GM23338 (cell line): ENCODE measurements at regions not wholly inside any gene's neighbourhood (a gene's known extent, or its start where the extent isn't known, plus 50 kb on each side); places are given as distances from the start of the nearest gene placed in this dataset.

Experiments
- ATAC-seq: fragments of 200-7000 bp; cut with Tn5 transposase; 3 replicates; pipeline ENCODE4 v1.9.1; 2020
- DNase-seq: peaks from one replicate; pipeline ENCODE4 v3.0.0-alpha.2; 2015; ENCODE audit warnings: low spot score
- H2AFZ ChIP-seq: fragments of 200-600 bp; sonication (generic); 2 replicates; pipeline ENCODE4 v1.8.0; 2016; ENCODE audit warnings: antibody characterized with exemption, mild to moderate bottlenecking, moderate library complexity
- H3F3A ChIP-seq: fragments of 200-600 bp; sonication (generic); replicated peaks from 2 replicates; pipeline ENCODE4 v1.8.0; 2017; ENCODE audit warnings: antibody characterized with exemption, mixed run types, low read depth
- H3K27ac ChIP-seq: fragments of 200-600 bp; sonication (generic); 2 replicates; pipeline ENCODE4 v1.6.1; 2016; ENCODE audit warnings: low read depth
- H3K27me3 ChIP-seq: fragments of 200-600 bp; sonication (generic); 2 replicates; pipeline ENCODE4 v1.8.0; 2016; ENCODE audit warnings: mild to moderate bottlenecking, mixed run types, moderate library complexity; ENCODE audit not compliant: insufficient read depth
- H3K36me3 ChIP-seq: fragments of 200-600 bp; sonication (generic); 2 replicates; pipeline ENCODE4 v1.8.0; 2016; ENCODE audit warnings: mild to moderate bottlenecking; ENCODE audit not compliant: insufficient read depth
- H3K4me1 ChIP-seq: fragments of 200-600 bp; sonication (generic); 2 replicates; pipeline ENCODE4 v1.8.0; 2016; ENCODE audit warnings: mild to moderate bottlenecking, moderate library complexity; ENCODE audit not compliant: insufficient read depth
- H3K4me2 ChIP-seq: fragments of 200-600 bp; sonication (generic); 2 replicates; pipeline ENCODE4 v1.7.1; 2017; ENCODE audit warnings: mixed run types
- H3K4me3 ChIP-seq: fragments of 200-600 bp; sonication (generic); 2 replicates; pipeline ENCODE4 v1.6.1; 2016; ENCODE audit warnings: mixed run types
- H3K79me2 ChIP-seq: fragments of 200-600 bp; sonication (generic); replicated peaks from 2 replicates; pipeline ENCODE4 v1.8.0; 2017; ENCODE audit warnings: mild to moderate bottlenecking; ENCODE audit not compliant: insufficient read depth
- H3K9me2 ChIP-seq: fragments of 200-600 bp; sonication (generic); 2 replicates; pipeline ENCODE4 v1.8.0; 2017; ENCODE audit not compliant: insufficient read depth
- H4K20me1 ChIP-seq: fragments of 200-600 bp; sonication (generic); replicated peaks from 2 replicates; pipeline ENCODE4 v1.8.0; 2017; ENCODE audit warnings: mild to moderate bottlenecking; ENCODE audit not compliant: insufficient read depth
- H3K27ac Mint-ChIP-seq: 2 replicates; pipeline ENCODE4 v1.8.0; 2020; ENCODE audit warnings: inconsistent platforms, mild to moderate bottlenecking, moderate library complexity, mixed read lengths
- H3K27me3 Mint-ChIP-seq: 3 replicates; pipeline ENCODE4 v1.8.0; 2022; ENCODE audit warnings: low read depth, mild to moderate bottlenecking, moderate library complexity, mixed read lengths, inconsistent platforms; ENCODE audit not compliant: insufficient read depth, poor library complexity
- H3K36me3 Mint-ChIP-seq: 3 replicates; pipeline ENCODE4 v1.8.0; 2021; ENCODE audit warnings: low read depth, mild to moderate bottlenecking, inconsistent platforms, moderate library complexity, mixed read lengths
- H3K4me1 Mint-ChIP-seq: 3 replicates; pipeline ENCODE4 v1.8.0; 2020; ENCODE audit warnings: mild to moderate bottlenecking, inconsistent platforms, mixed read lengths
- H3K4me3 Mint-ChIP-seq: 3 replicates; pipeline ENCODE4 v1.8.0; 2021; ENCODE audit warnings: moderate library complexity, mild to moderate bottlenecking, inconsistent platforms, mixed read lengths
- H3K9me3 Mint-ChIP-seq: 3 replicates; pipeline ENCODE4 v1.8.0; 2020; ENCODE audit warnings: moderate library complexity, mild to moderate bottlenecking, inconsistent platforms, mixed read lengths
- CREB1 ChIP-seq: fragments of 250-450 bp; sonication (Bioruptor Pico); IDR thresholded peaks from 2 replicates; pipeline ENCODE4 v1.5.0; 2020; ENCODE audit warnings: low read depth, mild to moderate bottlenecking, moderate library complexity
- ETS1 ChIP-seq: IDR thresholded peaks from 2 replicates; pipeline ENCODE4 v1.6.1; 2016; ENCODE audit warnings: antibody characterized with exemption
- EZH2 ChIP-seq: fragments of 200-600 bp; sonication (generic); IDR thresholded peaks from one replicate; pipeline ENCODE4 v1.8.0; 2017; ENCODE audit warnings: antibody characterized with exemption, mild to moderate bottlenecking, low read depth; ENCODE audit not compliant: unreplicated experiment
- EZH2phosphoT487 ChIP-seq: fragments of 200-600 bp; sonication (generic); IDR thresholded peaks from one replicate; pipeline ENCODE4 v1.8.1; 2018; ENCODE audit warnings: antibody characterized with exemption; ENCODE audit not compliant: unreplicated experiment
- JUNB ChIP-seq: IDR thresholded peaks from one replicate; pipeline ENCODE4 v1.6.1; 2016; ENCODE audit warnings: antibody characterized with exemption; ENCODE audit not compliant: unreplicated experiment
- NANOG ChIP-seq: IDR thresholded peaks from 2 replicates; pipeline ENCODE4 v1.6.1; 2016; ENCODE audit warnings: antibody characterized with exemption, borderline replicate concordance
- POLR2AphosphoS5 ChIP-seq: IDR thresholded peaks from 2 replicates; pipeline ENCODE4 v1.6.1; 2016; ENCODE audit warnings: antibody characterized with exemption, low read depth
- STAT1 ChIP-seq: IDR thresholded peaks from one replicate; pipeline ENCODE4 v1.6.1; 2016; ENCODE audit warnings: antibody characterized with exemption; ENCODE audit not compliant: unreplicated experiment
- ZNF114 ChIP-seq: fragments of 250-450 bp; sonication (Bioruptor Pico); IDR thresholded peaks from 2 replicates; pipeline ENCODE4 v1.5.0; 2020; ENCODE audit warnings: mild to moderate bottlenecking, moderate library complexity
- ZNF331 ChIP-seq: fragments of 250-450 bp; sonication (Bioruptor Pico); IDR thresholded peaks from 2 replicates; pipeline ENCODE4 v1.5.0; 2020; ENCODE audit warnings: low read depth, mild to moderate bottlenecking, moderate library complexity
- TF ChIP-seq, protein P1 (sequence below): IDR thresholded peaks from one replicate; pipeline ENCODE4 v1.6.1; 2018; ENCODE audit warnings: antibody characterized with exemption; ENCODE audit not compliant: unreplicated experiment
- TF ChIP-seq, protein P2 (sequence below): fragments of 250-450 bp; sonication (Bioruptor Pico); IDR thresholded peaks from 2 replicates; pipeline ENCODE4 v1.5.0; 2020; ENCODE audit warnings: mild to moderate bottlenecking, moderate library complexity
- TF ChIP-seq, protein P3 (sequence below), 2 experiments: fragments of 200-600 bp in 1 of 2; sonication (generic) in 1 of 2; conservative IDR thresholded peaks; 2 replicates each; pipeline versions ENCODE4 v1.5.1 to v1.6.1; 2016 to 2017; ENCODE audit warnings: antibody characterized with exemption in 2 of 2, low read depth in 2 of 2, mild to moderate bottlenecking in 2 of 2, moderate library complexity in 1 of 2

DNA sequence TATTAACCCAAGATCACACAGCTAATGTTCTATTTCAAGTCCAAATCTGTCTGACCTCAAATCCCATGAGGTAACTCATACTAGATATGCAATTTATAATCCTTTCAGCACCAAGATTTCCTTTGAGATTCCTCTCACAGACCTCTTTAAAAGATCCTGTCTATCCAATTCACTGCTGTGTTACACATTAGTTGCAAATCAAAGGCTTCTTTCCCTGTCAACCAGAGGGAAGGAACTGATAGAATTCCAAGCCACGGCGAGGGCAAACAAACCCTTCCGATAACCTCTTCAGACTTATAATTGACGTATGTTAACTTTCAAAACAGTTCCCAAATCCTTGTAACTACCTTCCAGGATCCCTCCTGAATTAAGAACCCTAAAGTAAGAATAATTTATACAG, 168.9 kb downstream of the DRD1 start:
- no peaks in the 10 kb centered on the region for H3F3A ChIP-seq
- H3K4me2 ChIP-seq: no peak overlapping the region
- no peak overlapping the region for H2AFZ ChIP-seq
- TF ChIP-seq STAT1 (no peak), EZH2phosphoT487 (no peak), POLR2AphosphoS5 (no peak), NANOG (no peak), EZH2 (no peak), JUNB (no peak), CREB1 (CRISPR knock-in tag) (no peak), ZNF114 (no peak), ETS1 (no peak), ZNF331 (no peak)
- TF ChIP-seq, protein P1, sequence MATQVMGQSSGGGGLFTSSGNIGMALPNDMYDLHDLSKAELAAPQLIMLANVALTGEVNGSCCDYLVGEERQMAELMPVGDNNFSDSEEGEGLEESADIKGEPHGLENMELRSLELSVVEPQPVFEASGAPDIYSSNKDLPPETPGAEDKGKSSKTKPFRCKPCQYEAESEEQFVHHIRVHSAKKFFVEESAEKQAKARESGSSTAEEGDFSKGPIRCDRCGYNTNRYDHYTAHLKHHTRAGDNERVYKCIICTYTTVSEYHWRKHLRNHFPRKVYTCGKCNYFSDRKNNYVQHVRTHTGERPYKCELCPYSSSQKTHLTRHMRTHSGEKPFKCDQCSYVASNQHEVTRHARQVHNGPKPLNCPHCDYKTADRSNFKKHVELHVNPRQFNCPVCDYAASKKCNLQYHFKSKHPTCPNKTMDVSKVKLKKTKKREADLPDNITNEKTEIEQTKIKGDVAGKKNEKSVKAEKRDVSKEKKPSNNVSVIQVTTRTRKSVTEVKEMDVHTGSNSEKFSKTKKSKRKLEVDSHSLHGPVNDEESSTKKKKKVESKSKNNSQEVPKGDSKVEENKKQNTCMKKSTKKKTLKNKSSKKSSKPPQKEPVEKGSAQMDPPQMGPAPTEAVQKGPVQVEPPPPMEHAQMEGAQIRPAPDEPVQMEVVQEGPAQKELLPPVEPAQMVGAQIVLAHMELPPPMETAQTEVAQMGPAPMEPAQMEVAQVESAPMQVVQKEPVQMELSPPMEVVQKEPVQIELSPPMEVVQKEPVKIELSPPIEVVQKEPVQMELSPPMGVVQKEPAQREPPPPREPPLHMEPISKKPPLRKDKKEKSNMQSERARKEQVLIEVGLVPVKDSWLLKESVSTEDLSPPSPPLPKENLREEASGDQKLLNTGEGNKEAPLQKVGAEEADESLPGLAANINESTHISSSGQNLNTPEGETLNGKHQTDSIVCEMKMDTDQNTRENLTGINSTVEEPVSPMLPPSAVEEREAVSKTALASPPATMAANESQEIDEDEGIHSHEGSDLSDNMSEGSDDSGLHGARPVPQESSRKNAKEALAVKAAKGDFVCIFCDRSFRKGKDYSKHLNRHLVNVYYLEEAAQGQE: no peak
- TF ChIP-seq, protein P2, sequence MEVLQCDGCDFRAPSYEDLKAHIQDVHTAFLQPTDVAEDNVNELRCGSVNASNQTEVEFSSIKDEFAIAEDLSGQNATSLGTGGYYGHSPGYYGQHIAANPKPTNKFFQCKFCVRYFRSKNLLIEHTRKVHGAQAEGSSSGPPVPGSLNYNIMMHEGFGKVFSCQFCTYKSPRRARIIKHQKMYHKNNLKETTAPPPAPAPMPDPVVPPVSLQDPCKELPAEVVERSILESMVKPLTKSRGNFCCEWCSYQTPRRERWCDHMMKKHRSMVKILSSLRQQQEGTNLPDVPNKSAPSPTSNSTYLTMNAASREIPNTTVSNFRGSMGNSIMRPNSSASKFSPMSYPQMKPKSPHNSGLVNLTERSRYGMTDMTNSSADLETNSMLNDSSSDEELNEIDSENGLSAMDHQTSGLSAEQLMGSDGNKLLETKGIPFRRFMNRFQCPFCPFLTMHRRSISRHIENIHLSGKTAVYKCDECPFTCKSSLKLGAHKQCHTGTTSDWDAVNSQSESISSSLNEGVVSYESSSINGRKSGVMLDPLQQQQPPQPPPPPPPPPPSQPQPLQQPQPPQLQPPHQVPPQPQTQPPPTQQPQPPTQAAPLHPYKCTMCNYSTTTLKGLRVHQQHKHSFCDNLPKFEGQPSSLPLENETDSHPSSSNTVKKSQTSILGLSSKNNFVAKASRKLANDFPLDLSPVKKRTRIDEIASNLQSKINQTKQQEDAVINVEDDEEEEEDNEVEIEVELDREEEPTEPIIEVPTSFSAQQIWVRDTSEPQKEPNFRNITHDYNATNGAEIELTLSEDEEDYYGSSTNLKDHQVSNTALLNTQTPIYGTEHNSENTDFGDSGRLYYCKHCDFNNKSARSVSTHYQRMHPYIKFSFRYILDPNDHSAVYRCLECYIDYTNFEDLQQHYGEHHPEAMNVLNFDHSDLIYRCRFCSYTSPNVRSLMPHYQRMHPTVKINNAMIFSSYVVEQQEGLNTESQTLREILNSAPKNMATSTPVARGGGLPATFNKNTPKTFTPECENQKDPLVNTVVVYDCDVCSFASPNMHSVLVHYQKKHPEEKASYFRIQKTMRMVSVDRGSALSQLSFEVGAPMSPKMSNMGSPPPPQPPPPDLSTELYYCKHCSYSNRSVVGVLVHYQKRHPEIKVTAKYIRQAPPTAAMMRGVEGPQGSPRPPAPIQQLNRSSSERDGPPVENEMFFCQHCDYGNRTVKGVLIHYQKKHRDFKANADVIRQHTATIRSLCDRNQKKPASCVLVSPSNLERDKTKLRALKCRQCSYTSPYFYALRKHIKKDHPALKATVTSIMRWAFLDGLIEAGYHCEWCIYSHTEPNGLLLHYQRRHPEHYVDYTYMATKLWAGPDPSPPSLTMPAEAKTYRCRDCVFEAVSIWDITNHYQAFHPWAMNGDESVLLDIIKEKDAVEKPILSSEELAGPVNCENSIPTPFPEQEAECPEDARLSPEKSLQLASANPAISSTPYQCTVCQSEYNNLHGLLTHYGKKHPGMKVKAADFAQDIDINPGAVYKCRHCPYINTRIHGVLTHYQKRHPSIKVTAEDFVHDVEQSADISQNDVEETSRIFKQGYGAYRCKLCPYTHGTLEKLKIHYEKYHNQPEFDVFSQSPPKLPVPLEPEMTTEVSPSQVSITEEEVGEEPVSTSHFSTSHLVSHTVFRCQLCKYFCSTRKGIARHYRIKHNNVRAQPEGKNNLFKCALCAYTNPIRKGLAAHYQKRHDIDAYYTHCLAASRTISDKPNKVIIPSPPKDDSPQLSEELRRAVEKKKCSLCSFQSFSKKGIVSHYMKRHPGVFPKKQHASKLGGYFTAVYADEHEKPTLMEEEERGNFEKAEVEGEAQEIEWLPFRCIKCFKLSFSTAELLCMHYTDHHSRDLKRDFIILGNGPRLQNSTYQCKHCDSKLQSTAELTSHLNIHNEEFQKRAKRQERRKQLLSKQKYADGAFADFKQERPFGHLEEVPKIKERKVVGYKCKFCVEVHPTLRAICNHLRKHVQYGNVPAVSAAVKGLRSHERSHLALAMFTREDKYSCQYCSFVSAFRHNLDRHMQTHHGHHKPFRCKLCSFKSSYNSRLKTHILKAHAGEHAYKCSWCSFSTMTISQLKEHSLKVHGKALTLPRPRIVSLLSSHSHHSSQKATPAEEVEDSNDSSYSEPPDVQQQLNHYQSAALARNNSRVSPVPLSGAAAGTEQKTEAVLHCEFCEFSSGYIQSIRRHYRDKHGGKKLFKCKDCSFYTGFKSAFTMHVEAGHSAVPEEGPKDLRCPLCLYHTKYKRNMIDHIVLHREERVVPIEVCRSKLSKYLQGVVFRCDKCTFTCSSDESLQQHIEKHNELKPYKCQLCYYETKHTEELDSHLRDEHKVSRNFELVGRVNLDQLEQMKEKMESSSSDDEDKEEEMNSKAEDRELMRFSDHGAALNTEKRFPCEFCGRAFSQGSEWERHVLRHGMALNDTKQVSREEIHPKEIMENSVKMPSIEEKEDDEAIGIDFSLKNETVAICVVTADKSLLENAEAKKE (CRISPR knock-in tag): no peak
- TF ChIP-seq, protein P3, sequence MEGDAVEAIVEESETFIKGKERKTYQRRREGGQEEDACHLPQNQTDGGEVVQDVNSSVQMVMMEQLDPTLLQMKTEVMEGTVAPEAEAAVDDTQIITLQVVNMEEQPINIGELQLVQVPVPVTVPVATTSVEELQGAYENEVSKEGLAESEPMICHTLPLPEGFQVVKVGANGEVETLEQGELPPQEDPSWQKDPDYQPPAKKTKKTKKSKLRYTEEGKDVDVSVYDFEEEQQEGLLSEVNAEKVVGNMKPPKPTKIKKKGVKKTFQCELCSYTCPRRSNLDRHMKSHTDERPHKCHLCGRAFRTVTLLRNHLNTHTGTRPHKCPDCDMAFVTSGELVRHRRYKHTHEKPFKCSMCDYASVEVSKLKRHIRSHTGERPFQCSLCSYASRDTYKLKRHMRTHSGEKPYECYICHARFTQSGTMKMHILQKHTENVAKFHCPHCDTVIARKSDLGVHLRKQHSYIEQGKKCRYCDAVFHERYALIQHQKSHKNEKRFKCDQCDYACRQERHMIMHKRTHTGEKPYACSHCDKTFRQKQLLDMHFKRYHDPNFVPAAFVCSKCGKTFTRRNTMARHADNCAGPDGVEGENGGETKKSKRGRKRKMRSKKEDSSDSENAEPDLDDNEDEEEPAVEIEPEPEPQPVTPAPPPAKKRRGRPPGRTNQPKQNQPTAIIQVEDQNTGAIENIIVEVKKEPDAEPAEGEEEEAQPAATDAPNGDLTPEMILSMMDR (conservative IDR thresholded peaks at IDR 0.05; ENCODE audit: low read depth in 2 of 2): no peak
- H4K20me1 ChIP-seq: no peaks in the 10 kb centered on the region
- Mint-ChIP-seq H3K27me3 (peaks cover 6% of the 10 kb centered on the region), H3K9me3 (no peaks in the 10 kb centered on the region; the same call in 2 of the 3 replicates), H3K4me3 (no peak overlapping the region), H3K36me3 (no peaks in the 10 kb centered on the region), H3K27ac (no peak overlapping the region), H3K4me1 (no peaks in the 10 kb centered on the region)
- ATAC-seq: no peak
- no peaks in the 10 kb centered on the region for H3K27me3 ChIP-seq
- H3K27ac ChIP-seq: no peak overlapping the region
- 0 out of 2 replicates have a peak, but pooled peaks cover 3% of the 10 kb centered on the region for H3K9me2 ChIP-seq
- H3K36me3 ChIP-seq: no peaks in the 10 kb centered on the region
- no peaks in the 10 kb centered on the region for H3K79me2 ChIP-seq
- no peak overlapping the region for H3K4me3 ChIP-seq
- no peak for DNase-seq
- no peaks in the 10 kb centered on the region for H3K4me1 ChIP-seq
